IPS DF 6.9 (cell line): ENCODE measurements at regions not wholly inside any gene's neighbourhood (a gene's known extent, or its start where the extent isn't known, plus 50 kb on each side); places are given as distances from the start of the nearest gene placed in this dataset.

Source experiments
- DNase-seq: peaks from one replicate; pipeline ENCODE4 v3.0.0-alpha.2; 2013; ENCODE audit warnings: low read depth, low spot score
- H3K27ac ChIP-seq: one replicate; pipeline ENCODE4 v1.5.1; 2013; ENCODE audit warnings: low read length, control low read depth
- H3K27me3 ChIP-seq: 2 replicates; pipeline ENCODE4 v1.6.1; 2013; ENCODE audit warnings: mild to moderate bottlenecking, low read length; ENCODE audit not compliant: control insufficient read depth, insufficient read depth
- H3K36me3 ChIP-seq: 2 replicates; pipeline ENCODE4 v1.6.1; 2013; ENCODE audit warnings: low read length; ENCODE audit not compliant: control insufficient read depth, insufficient read depth
- H3K4me1 ChIP-seq: 2 replicates; pipeline ENCODE4 v1.6.1; 2013; ENCODE audit warnings: low read length; ENCODE audit not compliant: control insufficient read depth, insufficient read depth
- H3K4me3 ChIP-seq: 2 replicates; pipeline ENCODE4 v1.5.1; 2013; ENCODE audit warnings: mild to moderate bottlenecking, low read length
- H3K9me3 ChIP-seq: 2 replicates; pipeline ENCODE4 v1.6.1; 2013; ENCODE audit warnings: low read length, inconsistent platforms; ENCODE audit not compliant: control insufficient read depth, insufficient read depth
- WGBS: extraction: QIAGEN DNeasy Blood & Tissue Kit; methylation state at CpG from one replicate; pipeline ENCODE4 v1.1.7; 2013; ENCODE audit warnings: mixed read lengths, missing lambda C conversion rate; ENCODE audit not compliant: insufficient read length, insufficient coverage; 5-methylcytosine and 5-hydroxymethylcytosine counted together

GRCh38 chr2:17068021-17068420 lies 402.4 kb upstream of the CYRIA start:
- no peak overlapping the region for H3K27ac ChIP-seq
- no CpG with 5 or more reads among the region's 4 CpGs for WGBS
- no peak overlapping the region for H3K4me3 ChIP-seq
- no peak for DNase-seq
- H3K36me3 ChIP-seq: no peaks in the 10 kb centered on the region
- H3K9me3 ChIP-seq: no peaks in the 10 kb centered on the region
- H3K4me1 ChIP-seq: no peaks in the 10 kb centered on the region
- no peaks in the 10 kb centered on the region for H3K27me3 ChIP-seq

GRCh38 chr2:17065536-17065935 lies 399.9 kb upstream of the CYRIA start:
- DNase-seq: no peak
- H3K27me3 ChIP-seq: no peaks in the 10 kb centered on the region

GRCh38 chr2:17061028-17061427 lies 395.4 kb upstream of the CYRIA start:
- Histone ChIP-seq H3K36me3 (no peaks in the 10 kb centered on the region), H3K4me1 (peaks cover 2% of the 10 kb centered on the region; the same call in 1 of the 2 replicates), H3K9me3 (no peaks in the 10 kb centered on the region), H3K27ac (no peak overlapping the region), H3K4me3 (no peak overlapping the region), H3K27me3 (no peaks in the 10 kb centered on the region)
- WGBS: no CpG with 5 or more reads among the region's 2 CpGs
- DNase-seq: no peak

More at GRCh38 chr2:17065536-17065935, 399.9 kb upstream of the CYRIA start:
- H3K27ac ChIP-seq: no peak overlapping the region
- H3K9me3 ChIP-seq: no peaks in the 10 kb centered on the region
- no CpG with 5 or more reads among the region's 6 CpGs for WGBS
- no peak overlapping the region for H3K4me3 ChIP-seq
- H3K4me1 ChIP-seq: no peaks in the 10 kb centered on the region
- no peaks in the 10 kb centered on the region for H3K36me3 ChIP-seq

- Histone ChIP-seq H3K4me3 (no peak overlapping the region), H3K36me3 (no peaks in the 10 kb centered on the region), H3K9me3 (no peaks in the 10 kb centered on the region), H3K27ac (no peak overlapping the region), H3K27me3 (no peaks in the 10 kb centered on the region), H3K4me1 (peaks cover 2% of the 10 kb centered on the region; the same call in 1 of the 2 replicates)
- no peak for DNase-seq
- WGBS: no CpG with 5 or more reads among the region's 1 CpG
Measured at GRCh38 chr2:17059458-17059857, 393.8 kb upstream of the CYRIA start.

GRCh38 chr2:17058772-17059402 lies 393.3 kb upstream of the CYRIA start:
- no peaks in the 10 kb centered on the region for H3K36me3 ChIP-seq
- no peak for DNase-seq
- H3K4me3 ChIP-seq: no peak overlapping the region
- H3K27ac ChIP-seq: no peak overlapping the region
- no peaks in the 10 kb centered on the region for H3K27me3 ChIP-seq
- H3K9me3 ChIP-seq: no peaks in the 10 kb centered on the region
- WGBS: no CpG with 5 or more reads among the region's 3 CpGs
- peaks cover 2% of the 10 kb centered on the region; the same call in 1 of the 2 replicates for H3K4me1 ChIP-seq

- no peak for DNase-seq
- no peaks in the 10 kb centered on the region for H3K36me3 ChIP-seq
- no peaks in the 10 kb centered on the region for H3K9me3 ChIP-seq
- H3K27me3 ChIP-seq: no peaks in the 10 kb centered on the region
- H3K27ac ChIP-seq: no peak overlapping the region
- peaks cover 2% of the 10 kb centered on the region; the same call in 1 of the 2 replicates for H3K4me1 ChIP-seq
- WGBS: no CpG with 5 or more reads among the region's 5 CpGs
- H3K4me3 ChIP-seq: no peak overlapping the region
Measured at GRCh38 chr2:17057109-17058017, 391.7 kb upstream of the CYRIA start.

- no peak for DNase-seq
- Histone ChIP-seq H3K27me3 (no peaks in the 10 kb centered on the region), H3K4me1 (peaks cover 2% of the 10 kb centered on the region; the same call in 1 of the 2 replicates), H3K36me3 (no peaks in the 10 kb centered on the region), H3K9me3 (no peaks in the 10 kb centered on the region), H3K27ac (no peak overlapping the region), H3K4me3 (no peak overlapping the region)
- WGBS: no CpG with 5 or more reads among the region's 4 CpGs
Measured at GRCh38 chr2:17056236-17056635, 390.6 kb upstream of the CYRIA start.

GRCh38 chr2:17052001-17052400 lies 386.4 kb upstream of the CYRIA start:
- no peak overlapping the region for H3K27ac ChIP-seq
- peaks cover 2% of the 10 kb centered on the region; the same call in 1 of the 2 replicates for H3K4me1 ChIP-seq
- DNase-seq: no peak
- no peaks in the 10 kb centered on the region for H3K9me3 ChIP-seq
- no peak overlapping the region for H3K4me3 ChIP-seq
- H3K27me3 ChIP-seq: no peaks in the 10 kb centered on the region
- WGBS: no CpG with 5 or more reads among the region's 5 CpGs
- no peaks in the 10 kb centered on the region for H3K36me3 ChIP-seq

GRCh38 chr2:17051538-17051937 lies 385.9 kb upstream of the CYRIA start:
- Histone ChIP-seq H3K36me3 (no peaks in the 10 kb centered on the region), H3K9me3 (no peaks in the 10 kb centered on the region), H3K27ac (no peak overlapping the region), H3K4me1 (peaks cover 2% of the 10 kb centered on the region; the same call in 1 of the 2 replicates), H3K27me3 (no peaks in the 10 kb centered on the region), H3K4me3 (no peak overlapping the region)
- DNase-seq: no peak

- Histone ChIP-seq H3K27ac (no peak overlapping the region), H3K4me1 (no peaks in the 10 kb centered on the region), H3K27me3 (no peaks in the 10 kb centered on the region), H3K4me3 (no peak overlapping the region), H3K36me3 (no peaks in the 10 kb centered on the region), H3K9me3 (no peaks in the 10 kb centered on the region)
- no peak for DNase-seq
- no CpG with 5 or more reads among the region's 1 CpG for WGBS
Measured at GRCh38 chr2:17043173-17043572, 377.5 kb upstream of the CYRIA start.
